IMR-90 (cell line): ENCODE measurements at regions not wholly inside any gene's neighbourhood (a gene's known extent, or its start where the extent isn't known, plus 50 kb on each side); places are given as distances from the start of the nearest gene placed in this dataset.

Experiments
- ATAC-seq: fragments of 200-7000 bp; cut with Tn5 transposase; 2 replicates; pipeline ENCODE4 v1.9.1; 2020; ENCODE audit warnings: low read depth, mild to moderate bottlenecking, moderate library complexity
- BruUV-seq: library from RNA; stranded (reverse); fragments of 400-500 nt; replicated peaks from 2 replicates; lab custom pipeline; 2021; lab: Mats Ljungman, UMichigan
- CTCF ChIA-PET: fragments of 300-600 bp; formaldehyde crosslinking; extraction: SDS; loops from one replicate; lab custom pipeline; 2021; ENCODE audit warnings: antibody characterized with exemption; lab: Yijun Ruan, JAX
- POLR2A ChIA-PET: fragments of 300-600 bp; sonication (Branson Sonifier 250); formaldehyde crosslinking; loops from one replicate; lab custom pipeline; 2022; ENCODE audit warnings: antibody characterized with exemption; ENCODE audit not compliant: unreplicated experiment; lab: Charles Lee
- DNase-seq: peaks from one replicate; pipeline ENCODE4 v3.0.0; 2013
- H2AFZ ChIP-seq: replicated peaks from 2 replicates; pipeline ENCODE3; 2013; ENCODE audit warnings: low read length, mild to moderate bottlenecking; ENCODE audit not compliant: poor library complexity
- H2AK5ac ChIP-seq: 2 replicates; pipeline ENCODE4 v1.6.1; 2013; ENCODE audit warnings: low read depth, low read length, inconsistent platforms
- H2AK9ac ChIP-seq: replicated peaks from 2 replicates; pipeline ENCODE3; 2013; ENCODE audit warnings: mild to moderate bottlenecking, low read depth, low read length, moderate library complexity; ENCODE audit not compliant: poor library complexity
- H2BK120ac ChIP-seq: 2 replicates; pipeline ENCODE4 v1.6.1; 2013; ENCODE audit warnings: low read depth, low read length, inconsistent platforms
- H2BK15ac ChIP-seq: 3 replicates; pipeline ENCODE4 v1.6.1; 2013; ENCODE audit warnings: low read depth, low read length, inconsistent platforms
- H2BK20ac ChIP-seq: 2 replicates; pipeline ENCODE4 v1.6.1; 2013; ENCODE audit warnings: low read depth, mild to moderate bottlenecking, inconsistent platforms, low read length, moderate library complexity
- H2BK5ac ChIP-seq: 2 replicates; pipeline ENCODE4 v1.6.1; 2013; ENCODE audit warnings: mild to moderate bottlenecking, low read depth, low read length, inconsistent platforms; ENCODE audit not compliant: poor library complexity, severe bottlenecking
- H3K14ac ChIP-seq: replicated peaks from 2 replicates; pipeline ENCODE4 v1.6.1; 2013; ENCODE audit warnings: low read depth, low read length, inconsistent platforms
- H3K18ac ChIP-seq: 2 replicates; pipeline ENCODE4 v1.6.1; 2013; ENCODE audit warnings: low read depth, low read length, control low read depth
- H3K23ac ChIP-seq: 2 replicates; pipeline ENCODE4 v1.6.1; 2013; ENCODE audit warnings: low read depth, low read length, inconsistent platforms
- H3K27ac ChIP-seq: 2 replicates; pipeline ENCODE4 v1.5.1; 2013; ENCODE audit warnings: mild to moderate bottlenecking, control low read depth, low read length; ENCODE audit not compliant: insufficient read depth
- H3K27me3 ChIP-seq: 2 replicates; pipeline ENCODE4 v1.6.1; 2013; ENCODE audit warnings: low read length; ENCODE audit not compliant: control insufficient read depth, insufficient read depth
- H3K36me3 ChIP-seq: 2 replicates; pipeline ENCODE4 v1.6.1; 2013; ENCODE audit warnings: low read length, mixed read lengths; ENCODE audit not compliant: control insufficient read depth, insufficient read depth
- H3K4ac ChIP-seq: 2 replicates; pipeline ENCODE4 v1.6.1; 2013; ENCODE audit warnings: low read depth, low read length, inconsistent platforms
- H3K4me1 ChIP-seq: 2 replicates; pipeline ENCODE4 v1.6.1; 2013; ENCODE audit warnings: low read length, mixed read lengths; ENCODE audit not compliant: control insufficient read depth, insufficient read depth
- H3K4me2 ChIP-seq: 2 replicates; pipeline ENCODE4 v1.6.1; 2013; ENCODE audit warnings: low read depth, mild to moderate bottlenecking, control low read depth, low read length, moderate library complexity
- H3K4me3 ChIP-seq: 2 replicates; pipeline ENCODE4 v1.5.1; 2013; ENCODE audit warnings: low read depth, mild to moderate bottlenecking, control low read depth, low read length, moderate library complexity; ENCODE audit not compliant: insufficient read depth
- H3K56ac ChIP-seq: 2 replicates; pipeline ENCODE4 v1.6.1; 2013; ENCODE audit warnings: low read length, inconsistent platforms; ENCODE audit not compliant: insufficient read depth; ENCODE audit errors: extremely low read depth
- H3K79me1 ChIP-seq, 2 experiments: 2 replicates each; pipeline ENCODE4 v1.6.1; 2013; ENCODE audit warnings: low read length in 2 of 2, inconsistent platforms in 1 of 2, low read depth in 1 of 2
- H3K9ac ChIP-seq: 2 replicates; pipeline ENCODE4 v1.6.1; 2013; ENCODE audit warnings: low read depth, low read length, control low read depth
- H3K9me1 ChIP-seq: 2 replicates; pipeline ENCODE4 v1.6.1; 2013; ENCODE audit warnings: low read length, inconsistent platforms; ENCODE audit not compliant: insufficient read depth
- H3K9me3 ChIP-seq: 2 replicates; pipeline ENCODE4 v1.6.1; 2013; ENCODE audit warnings: low read length; ENCODE audit not compliant: control insufficient read depth, insufficient read depth
- H4K20me1 ChIP-seq: 2 replicates; pipeline ENCODE4 v1.6.1; 2013; ENCODE audit warnings: low read length, inconsistent platforms; ENCODE audit not compliant: insufficient read depth
- H4K5ac ChIP-seq: 2 replicates; pipeline ENCODE4 v1.6.1; 2013; ENCODE audit warnings: mild to moderate bottlenecking, low read depth, low read length, control low read depth
- H4K8ac ChIP-seq, 2 experiments: 2 replicates each; pipeline ENCODE4 v1.6.1; 2013; ENCODE audit warnings: low read depth in 2 of 2, low read length in 2 of 2, control low read depth in 1 of 2, inconsistent platforms in 1 of 2
- H4K91ac ChIP-seq: 2 replicates; pipeline ENCODE4 v1.6.1; 2013; ENCODE audit warnings: low read depth, low read length, inconsistent platforms; ENCODE audit not compliant: insufficient read depth
- MAFK ChIP-seq: IDR thresholded peaks from 2 replicates; pipeline ENCODE4 v1.6.1; 2012; ENCODE audit warnings: low read depth, low read length, improper control_type of control experiment
- MAZ ChIP-seq: IDR thresholded peaks from 2 replicates; pipeline ENCODE4 v1.6.1; 2012; ENCODE audit warnings: low read depth, mild to moderate bottlenecking, low read length, improper control_type of control experiment, moderate library complexity, borderline replicate concordance
- RCOR1 ChIP-seq: IDR thresholded peaks from 2 replicates; pipeline ENCODE4 v1.6.1; 2012; ENCODE audit warnings: mild to moderate bottlenecking, low read length, improper control_type of control experiment; ENCODE audit not compliant: insufficient replicate concordance
- USF2 ChIP-seq: fragments of 150-350 bp; IDR thresholded peaks from 2 replicates; pipeline ENCODE4 v1.6.1; 2017; ENCODE audit warnings: mild to moderate bottlenecking, antibody characterized with exemption, low read length, low read depth
- WGBS, 2 experiments: methylation state at CpG; one replicate each; pipeline versions ENCODE4 v1.1.5 to v1.1.7; 2013; ENCODE audit warnings: missing lambda C conversion rate in 2 of 2; ENCODE audit not compliant: insufficient read length in 1 of 2; ENCODE audit errors: extremely low coverage in 2 of 2; 5-methylcytosine and 5-hydroxymethylcytosine counted together
- dilution Hi-C: fragments of 300-500 bp; cut with HindIII; formaldehyde crosslinking; loops from one replicate; pipeline ENCODE4 v1.14.3; 2018; ENCODE audit warnings: low sequenced_read_pairs; ENCODE audit not compliant: unreplicated experiment
- in situ Hi-C: fragments of 300-500 bp; cut with MboI; formaldehyde crosslinking; loops from 3 replicates; pipeline ENCODE4 v1.14.3; 2019; ENCODE audit warnings: low sequenced_read_pairs, inconsistent platforms, mixed read lengths
- intact Hi-C: fragments of 100-400 bp; cut with micrococcal nuclease; formaldehyde crosslinking; loops from 2 replicates; pipeline ENCODE4 v1.10.0; 2022

GRCh38 chr2:212728717-212729116 is 190.1 kb upstream of the ERBB4 start:
- no peaks in the 10 kb centered on the region for H3K27me3 ChIP-seq
- H2BK20ac ChIP-seq, result no peak overlapping the region
- H2AFZ ChIP-seq, result no peak overlapping the region
- no peak overlapping the region for H3K18ac ChIP-seq
- H3K27ac ChIP-seq, result no peak overlapping the region
- TF ChIP-seq USF2 (no peak), MAZ (no peak), MAFK (no peak), RCOR1 (no peak)
- H2AK5ac ChIP-seq, result no peak overlapping the region
- no peak overlapping the region for H3K4me2 ChIP-seq
- no peak overlapping the region for H3K9ac ChIP-seq
- H3K23ac ChIP-seq, result no peak overlapping the region
- H3K9me1 ChIP-seq, result no peaks in the 10 kb centered on the region
- H4K5ac ChIP-seq, result no peak overlapping the region
- no peak overlapping the region for H3K4ac ChIP-seq
- H4K20me1 ChIP-seq, result no peaks in the 10 kb centered on the region
- no peak overlapping the region for H3K4me3 ChIP-seq
- ChIA-PET POLR2A (no interaction called here), CTCF (no interaction called here)
- in situ Hi-C loops, result no loop called here
- no CpG with 5 or more reads among the region's 1 CpG for WGBS, 2 experiments
- no peak for DNase-seq
- H2AK9ac ChIP-seq, result no peak overlapping the region
- H4K8ac ChIP-seq, result no peak overlapping the region
- no peak overlapping the region for H4K91ac ChIP-seq
- ATAC-seq, result no peak
- no peak overlapping the region for H2BK5ac ChIP-seq
- H3K56ac ChIP-seq, result no peak overlapping the region
- 0 out of 2 replicates have a peak, but pooled peaks cover 2% of the 10 kb centered on the region for H3K4me1 ChIP-seq
- H3K14ac ChIP-seq, result no peak overlapping the region
- H3K9me3 ChIP-seq, result no peaks in the 10 kb centered on the region
- H3K79me1 ChIP-seq, result no peaks in the 10 kb centered on the region
- H2BK120ac ChIP-seq, result no peak overlapping the region
- no TSS peak for BruUV-seq
- H2BK15ac ChIP-seq, result no peak overlapping the region
- dilution Hi-C loops, result no loop called here
- intact Hi-C loops, result no loop called here
- no peaks in the 10 kb centered on the region for H3K36me3 ChIP-seq
